ENCODE measurements at regions not wholly inside any gene's neighbourhood (a gene's known extent, or its start where the extent isn't known, plus 50 kb on each side); places are given as distances from the start of the nearest gene placed in this dataset.

DNA sequence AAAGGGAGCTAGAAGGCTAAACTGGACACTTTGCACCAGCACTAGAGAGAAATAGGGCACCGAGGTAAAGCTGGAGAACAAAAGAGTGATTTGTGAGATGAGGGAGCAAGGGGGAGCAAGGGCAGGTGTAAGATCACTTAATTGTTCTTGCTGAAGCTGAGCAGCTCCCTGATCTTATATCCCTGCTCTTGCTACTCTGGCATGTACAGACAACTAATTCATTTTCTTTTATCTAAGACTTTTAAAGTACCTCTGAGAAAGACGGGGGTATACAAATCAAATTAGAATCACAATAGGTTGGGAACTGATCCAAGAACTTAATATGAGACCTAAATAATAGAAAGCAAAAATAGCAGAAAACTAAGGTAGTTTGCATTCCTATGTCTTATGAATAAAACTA is 381.7 kb upstream of the POU3F2 start:
- TF ChIP-seq, protein P1, sequence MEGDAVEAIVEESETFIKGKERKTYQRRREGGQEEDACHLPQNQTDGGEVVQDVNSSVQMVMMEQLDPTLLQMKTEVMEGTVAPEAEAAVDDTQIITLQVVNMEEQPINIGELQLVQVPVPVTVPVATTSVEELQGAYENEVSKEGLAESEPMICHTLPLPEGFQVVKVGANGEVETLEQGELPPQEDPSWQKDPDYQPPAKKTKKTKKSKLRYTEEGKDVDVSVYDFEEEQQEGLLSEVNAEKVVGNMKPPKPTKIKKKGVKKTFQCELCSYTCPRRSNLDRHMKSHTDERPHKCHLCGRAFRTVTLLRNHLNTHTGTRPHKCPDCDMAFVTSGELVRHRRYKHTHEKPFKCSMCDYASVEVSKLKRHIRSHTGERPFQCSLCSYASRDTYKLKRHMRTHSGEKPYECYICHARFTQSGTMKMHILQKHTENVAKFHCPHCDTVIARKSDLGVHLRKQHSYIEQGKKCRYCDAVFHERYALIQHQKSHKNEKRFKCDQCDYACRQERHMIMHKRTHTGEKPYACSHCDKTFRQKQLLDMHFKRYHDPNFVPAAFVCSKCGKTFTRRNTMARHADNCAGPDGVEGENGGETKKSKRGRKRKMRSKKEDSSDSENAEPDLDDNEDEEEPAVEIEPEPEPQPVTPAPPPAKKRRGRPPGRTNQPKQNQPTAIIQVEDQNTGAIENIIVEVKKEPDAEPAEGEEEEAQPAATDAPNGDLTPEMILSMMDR (IDR thresholded peaks at IDR 0.05): no peak
- no peak for TF ChIP-seq EP300 (IDR thresholded peaks at IDR 0.05)
